Endothelial cell of umbilical vein (primary cell): ENCODE measurements at regions not wholly inside any gene's neighbourhood (a gene's known extent, or its start where the extent isn't known, plus 50 kb on each side); places are given as distances from the start of the nearest gene placed in this dataset.

Experiments used
- BruUV-seq: library from RNA; stranded (reverse); fragments of 400-500 nt; replicated peaks from 2 replicates; lab custom pipeline; 2021; lab: Mats Ljungman, UMichigan
- CTCF ChIA-PET: fragments of 300-600, 350-600 bp; sonication (Branson Sonifier 250); formaldehyde crosslinking; loops from one replicate; lab custom pipeline; 2021; ENCODE audit warnings: antibody characterized with exemption, inconsistent platforms; lab: Charles Lee
- POLR2A ChIA-PET: fragments of 300-600, 350-600 bp; sonication (Branson Sonifier 250); formaldehyde crosslinking; loops from one replicate; lab custom pipeline; 2021; ENCODE audit warnings: antibody characterized with exemption, inconsistent platforms; lab: Charles Lee
- DNase-seq: peaks from one replicate; pipeline ENCODE4 v3.0.0-alpha.2; 2011; ENCODE audit warnings: low read depth, low spot score
- FAIRE-seq: peaks from 2 replicates; lab custom pipeline; 2011; peaks lifted over from hg19 to GRCh38; lab: Jason Lieb, UNC
- H2AFZ ChIP-seq: 2 replicates; pipeline ENCODE4 v1.6.0; 2012; ENCODE audit warnings: low read depth, low read length, control low read depth, inconsistent platforms
- H3K27ac ChIP-seq: 2 replicates; pipeline ENCODE4 v1.5.1; 2011; ENCODE audit warnings: low read depth, mild to moderate bottlenecking, control low read depth, low read length, moderate library complexity; ENCODE audit not compliant: insufficient read depth
- H3K27me3 ChIP-seq, 2 experiments: 2 replicates each; pipeline versions ENCODE4 v1.6.0 to v1.6.1; 2011; ENCODE audit warnings: low read length in 2 of 2, mixed read lengths in 1 of 2; ENCODE audit not compliant: control insufficient read depth in 2 of 2, insufficient read depth in 2 of 2
- H3K36me3 ChIP-seq, 2 experiments: 2 replicates in 1 of 2; 3 replicates in 1 of 2; pipeline ENCODE4 v1.5.1; 2011; ENCODE audit warnings: low read length in 2 of 2, mild to moderate bottlenecking in 1 of 2, moderate library complexity in 1 of 2; ENCODE audit not compliant: control insufficient read depth in 2 of 2, insufficient read depth in 2 of 2; ENCODE audit errors: extremely low read depth in 1 of 2
- H3K4me1 ChIP-seq: 3 replicates; pipeline ENCODE4 v1.5.1; 2011; ENCODE audit warnings: mild to moderate bottlenecking, low read length; ENCODE audit not compliant: control insufficient read depth, insufficient read depth; ENCODE audit errors: extremely low read depth
- H3K4me2 ChIP-seq: 2 replicates; pipeline ENCODE4 v1.6.1; 2011; ENCODE audit warnings: low read length, control low read depth, mixed read lengths; ENCODE audit not compliant: insufficient read depth
- H3K4me3 ChIP-seq, 3 experiments: fragments of 200-600 bp in 1 of 3; sonication (generic), shearing (Covaris generic) in 1 of 3; replicated peaks in 1 of 3; 2 replicates each; pipeline ENCODE4 v1.5.1; 2011 to 2016; ENCODE audit warnings: control low read depth in 3 of 3, low read length in 3 of 3, mild to moderate bottlenecking in 2 of 3, inconsistent platforms in 1 of 3, low read depth in 1 of 3, moderate library complexity in 1 of 3; ENCODE audit not compliant: insufficient read depth in 1 of 3
- H3K79me2 ChIP-seq: 2 replicates; pipeline ENCODE4 v1.6.0; 2012; ENCODE audit warnings: low read length, inconsistent platforms; ENCODE audit not compliant: control insufficient read depth, insufficient read depth
- H3K9ac ChIP-seq: replicated peaks from 2 replicates; pipeline ENCODE3; 2011; ENCODE audit warnings: low read length, control low read depth; ENCODE audit not compliant: insufficient read depth; ENCODE audit errors: extremely low read depth
- H3K9me1 ChIP-seq: replicated peaks from 3 replicates; pipeline ENCODE4 v1.6.0; 2011; ENCODE audit warnings: mild to moderate bottlenecking, low read length; ENCODE audit not compliant: control insufficient read depth, insufficient read depth; ENCODE audit errors: extremely low read depth
- H3K9me3 ChIP-seq: replicated peaks from 2 replicates; pipeline ENCODE4 v1.5.1; 2012; ENCODE audit warnings: low read length, inconsistent platforms; ENCODE audit not compliant: control insufficient read depth, insufficient read depth
- H4K20me1 ChIP-seq: replicated peaks from 2 replicates; pipeline ENCODE3; 2011; ENCODE audit warnings: mild to moderate bottlenecking, low read length; ENCODE audit not compliant: control insufficient read depth, insufficient read depth; ENCODE audit errors: extremely low read depth
- EZH2 ChIP-seq: IDR thresholded peaks from 2 replicates; pipeline ENCODE4 v1.6.1; 2012; ENCODE audit warnings: borderline replicate concordance, low read depth, mild to moderate bottlenecking, moderate library complexity, low read length, inconsistent platforms; ENCODE audit not compliant: severe bottlenecking
- FOS ChIP-seq: IDR thresholded peaks from 2 replicates; pipeline ENCODE4 v1.6.1; 2011; ENCODE audit warnings: mild to moderate bottlenecking, low read length, moderate library complexity, borderline replicate concordance; ENCODE audit not compliant: insufficient read depth
- GATA2 ChIP-seq: IDR thresholded peaks from 2 replicates; pipeline ENCODE4 v1.7.0; 2011; ENCODE audit warnings: low read depth, mild to moderate bottlenecking, moderate library complexity, mixed read lengths, low read length; ENCODE audit not compliant: insufficient read length, insufficient read depth
- JUN ChIP-seq: IDR thresholded peaks from 2 replicates; pipeline ENCODE4 v1.6.1; 2011; ENCODE audit warnings: borderline replicate concordance, low read depth; ENCODE audit not compliant: insufficient read length, insufficient read depth
- MYC ChIP-seq: IDR thresholded peaks from one replicate; pipeline ENCODE4 v1.6.1; 2011; ENCODE audit warnings: mild to moderate bottlenecking, low read depth, low read length
- POLR2A ChIP-seq: IDR thresholded peaks from 2 replicates; pipeline ENCODE4 v1.6.1; 2012; ENCODE audit warnings: low read depth, mild to moderate bottlenecking, control low read depth, low read length
- POLR2AphosphoS5 ChIP-seq: IDR thresholded peaks from 2 replicates; pipeline ENCODE4 v1.6.1; 2012; ENCODE audit warnings: low read depth, mild to moderate bottlenecking, control low read depth, low read length, moderate library complexity; ENCODE audit not compliant: insufficient read depth
- dilution Hi-C: fragments of 300-500 bp; cut with MboI; formaldehyde crosslinking; loops from one replicate; pipeline ENCODE4 v1.15.0; 2019; ENCODE audit warnings: low sequenced_read_pairs; ENCODE audit not compliant: extremely low pct_ligation_motif_present
- intact Hi-C: fragments of 100-400 bp; cut with micrococcal nuclease; formaldehyde crosslinking; loops from one replicate; pipeline ENCODE4 v1.10.0; 2022
- TF ChIP-seq, protein P1 (sequence below): IDR thresholded peaks from 2 replicates; pipeline ENCODE4 v1.6.1; 2011; ENCODE audit not compliant: insufficient read depth, insufficient read length
- TF ChIP-seq, protein P2 (sequence below), 2 donors: IDR thresholded peaks; 1 replicate in 1 of 2; 2 replicates in 1 of 2; pipeline ENCODE4 v1.5.1; 2011; ENCODE audit warnings: low read length in 2 of 2, mild to moderate bottlenecking in 2 of 2, moderate library complexity in 2 of 2, control low read depth in 1 of 2, inconsistent platforms in 1 of 2, low read depth in 1 of 2; ENCODE audit not compliant: insufficient read depth in 1 of 2; ENCODE audit errors: extremely low read depth in 1 of 2

DNA sequence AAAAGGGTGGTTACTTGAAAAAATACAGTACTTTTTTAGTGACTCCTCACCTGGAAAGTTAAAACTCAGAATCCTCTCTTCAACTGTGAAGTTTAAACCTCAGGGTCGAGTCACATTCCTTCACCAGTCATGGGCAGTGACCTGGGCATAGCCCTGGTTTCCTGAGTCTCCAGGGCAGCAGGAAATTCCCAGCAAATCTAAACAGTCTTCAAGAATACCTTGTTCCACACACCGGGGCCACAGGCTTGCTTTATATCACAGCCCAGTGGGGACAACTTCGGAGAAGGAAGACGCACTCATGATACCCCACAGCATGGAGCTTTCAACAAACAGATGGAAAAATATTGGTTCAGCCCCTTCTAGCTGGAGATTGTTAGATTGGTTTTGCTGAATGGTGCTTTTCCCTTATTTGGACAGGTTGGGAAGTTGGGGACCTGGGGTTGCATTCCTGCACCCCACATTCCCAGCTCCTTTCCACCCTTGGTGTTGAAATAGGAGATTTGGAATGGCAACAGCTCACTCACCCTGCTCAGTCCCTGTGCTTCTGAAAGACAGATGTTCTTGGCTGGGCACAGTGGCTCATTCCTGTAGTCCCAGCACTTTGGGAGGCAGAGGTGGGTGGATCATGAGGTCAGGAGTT lies 113.0 kb upstream of the TMEM170B start:
- CTCF ChIA-PET = interaction anchor here (1.3 kb wide), 1 partner anchor 72 kb away, joined by 4 read pairs; no protein-coding TSS in a partner anchor
- Histone ChIP-seq H3K4me1 (peaks cover 64% of the 10 kb centered on the region), H3K27ac (peak overlapping the region; percentile 61), H3K9me1 (no peaks in the 10 kb centered on the region), H3K27me3 (no peaks in the 10 kb centered on the region), H2AFZ (no peak overlapping the region), H4K20me1 (no peaks in the 10 kb centered on the region), H3K4me2 (peak overlapping the region; percentile 49), H3K79me2 (no peaks in the 10 kb centered on the region), H3K4me3 (no peak overlapping the region), H3K36me3 (no peaks in the 10 kb centered on the region), H3K9me3 (no peaks in the 10 kb centered on the region), H3K9ac (peak overlapping the region; percentile 15)
- FAIRE-seq (peak; percentile 81), DNase-seq (no peak)
- intact Hi-C loops (loop anchor here (1.0 to 5.0 kb wide), 4 partner anchors 57 to 192 kb away; partner anchors contain the start of gene NEDD9), dilution Hi-C loops (no loop called here)
- POLR2A ChIA-PET = no interaction called here
- BruUV-seq = TSS peak; percentile 41
- TF ChIP-seq POLR2A (no peak), POLR2AphosphoS5 (peak; percentile 62), EZH2 (no peak), JUN (no peak), MYC (no peak)
- TF ChIP-seq, protein P1, sequence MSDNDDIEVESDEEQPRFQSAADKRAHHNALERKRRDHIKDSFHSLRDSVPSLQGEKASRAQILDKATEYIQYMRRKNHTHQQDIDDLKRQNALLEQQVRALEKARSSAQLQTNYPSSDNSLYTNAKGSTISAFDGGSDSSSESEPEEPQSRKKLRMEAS = no peak

DNA sequence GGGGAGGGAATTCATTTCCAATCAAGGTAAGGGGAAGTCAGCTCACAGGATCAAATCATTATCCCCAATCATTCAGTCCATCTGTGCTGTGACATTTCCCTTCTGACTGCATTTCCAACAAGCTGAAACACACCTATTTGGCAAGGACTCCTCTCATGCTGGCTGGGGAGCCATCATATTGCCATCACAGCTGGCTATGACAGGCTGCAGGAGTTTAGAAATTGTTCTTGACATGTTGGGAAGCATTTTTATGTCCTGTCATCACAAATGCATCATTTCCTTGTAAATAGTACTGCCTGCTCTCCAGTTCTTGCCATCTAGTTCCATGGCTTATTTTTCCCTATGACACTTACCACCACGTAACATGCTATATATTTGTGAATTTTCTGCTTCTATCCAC lies 113.9 kb upstream of the TMEM170B start:
- H3K9me3 ChIP-seq = no peaks in the 10 kb centered on the region
- H3K27ac ChIP-seq = peak overlapping the region; percentile 61
- no peak overlapping the region for H3K4me3 ChIP-seq
- H3K9ac ChIP-seq = peak overlapping the region; percentile 15
- H4K20me1 ChIP-seq = no peaks in the 10 kb centered on the region
- peak overlapping the region; percentile 49 for H3K4me2 ChIP-seq
- H3K27me3 ChIP-seq = no peaks in the 10 kb centered on the region
- no TSS peak for BruUV-seq
- no peak overlapping the region for H2AFZ ChIP-seq
- intact Hi-C loops (loop anchor here (1.0 to 2.0 kb wide), 2 partner anchors 105 to 191 kb away; partner anchors contain the start of gene NEDD9), dilution Hi-C loops (no loop called here)
- TF ChIP-seq, protein P2, sequence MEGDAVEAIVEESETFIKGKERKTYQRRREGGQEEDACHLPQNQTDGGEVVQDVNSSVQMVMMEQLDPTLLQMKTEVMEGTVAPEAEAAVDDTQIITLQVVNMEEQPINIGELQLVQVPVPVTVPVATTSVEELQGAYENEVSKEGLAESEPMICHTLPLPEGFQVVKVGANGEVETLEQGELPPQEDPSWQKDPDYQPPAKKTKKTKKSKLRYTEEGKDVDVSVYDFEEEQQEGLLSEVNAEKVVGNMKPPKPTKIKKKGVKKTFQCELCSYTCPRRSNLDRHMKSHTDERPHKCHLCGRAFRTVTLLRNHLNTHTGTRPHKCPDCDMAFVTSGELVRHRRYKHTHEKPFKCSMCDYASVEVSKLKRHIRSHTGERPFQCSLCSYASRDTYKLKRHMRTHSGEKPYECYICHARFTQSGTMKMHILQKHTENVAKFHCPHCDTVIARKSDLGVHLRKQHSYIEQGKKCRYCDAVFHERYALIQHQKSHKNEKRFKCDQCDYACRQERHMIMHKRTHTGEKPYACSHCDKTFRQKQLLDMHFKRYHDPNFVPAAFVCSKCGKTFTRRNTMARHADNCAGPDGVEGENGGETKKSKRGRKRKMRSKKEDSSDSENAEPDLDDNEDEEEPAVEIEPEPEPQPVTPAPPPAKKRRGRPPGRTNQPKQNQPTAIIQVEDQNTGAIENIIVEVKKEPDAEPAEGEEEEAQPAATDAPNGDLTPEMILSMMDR (IDR thresholded peaks at IDR 0.05; ENCODE audit: extremely low read depth in 1 of 2, insufficient read depth in 1 of 2, low read depth in 1 of 2, low read length in 2 of 2) = no peak
- TF ChIP-seq FOS = no peak
- TF ChIP-seq, protein P1 = no peak
- no peak for TF ChIP-seq GATA2
- no peak for TF ChIP-seq MYC
- no peak for TF ChIP-seq EZH2
- no peak for TF ChIP-seq POLR2AphosphoS5
- TF ChIP-seq JUN = no peak
- no peak for TF ChIP-seq POLR2A
- no peaks in the 10 kb centered on the region for H3K36me3 ChIP-seq
- H3K79me2 ChIP-seq = no peaks in the 10 kb centered on the region
- ChIA-PET POLR2A (no interaction called here), CTCF (no interaction called here)
- FAIRE-seq (peak; percentile 52), DNase-seq (peak; percentile 31)
- H3K4me1 ChIP-seq = peaks cover 57% of the 10 kb centered on the region
- no peaks in the 10 kb centered on the region for H3K9me1 ChIP-seq
